ENCODE measurements at regions not wholly inside any gene's neighbourhood (a gene's known extent, or its start where the extent isn't known, plus 50 kb on each side); places are given as distances from the start of the nearest gene placed in this dataset.
A peak's percentile ranks its signal among the peaks of the same experiment; 100 is the strongest.

GRCh38 chr10:33880291-33880690 lies 545.8 kb upstream of the NRP1 start:
- TF ChIP-seq CTCF (conservative IDR thresholded peaks at IDR 0.05; ENCODE audit: low read depth, low read length) = no peak
- DNase-seq (ENCODE audit: low read depth) = no peak
- H3K4me3 ChIP-seq (ENCODE audit: low read depth, low read length) = no peak overlapping the region

- no peak overlapping the region for H3K4me3 ChIP-seq (ENCODE audit: low read depth, low read length)
- peak; percentile 34 for DNase-seq (ENCODE audit: low read depth)
- no peak for TF ChIP-seq CTCF (conservative IDR thresholded peaks at IDR 0.05; ENCODE audit: low read depth, low read length)
These were observed 543.8 kb upstream of the NRP1 start for GRCh38 chr10:33878238-33878786.

- no peak overlapping the region for H3K4me3 ChIP-seq (ENCODE audit: low read depth, low read length)
- no peak for TF ChIP-seq CTCF (conservative IDR thresholded peaks at IDR 0.05; ENCODE audit: low read depth, low read length)
- no peak for DNase-seq (ENCODE audit: low read depth)
These were observed 542.3 kb upstream of the NRP1 start for GRCh38 chr10:33876584-33877400.

DNA sequence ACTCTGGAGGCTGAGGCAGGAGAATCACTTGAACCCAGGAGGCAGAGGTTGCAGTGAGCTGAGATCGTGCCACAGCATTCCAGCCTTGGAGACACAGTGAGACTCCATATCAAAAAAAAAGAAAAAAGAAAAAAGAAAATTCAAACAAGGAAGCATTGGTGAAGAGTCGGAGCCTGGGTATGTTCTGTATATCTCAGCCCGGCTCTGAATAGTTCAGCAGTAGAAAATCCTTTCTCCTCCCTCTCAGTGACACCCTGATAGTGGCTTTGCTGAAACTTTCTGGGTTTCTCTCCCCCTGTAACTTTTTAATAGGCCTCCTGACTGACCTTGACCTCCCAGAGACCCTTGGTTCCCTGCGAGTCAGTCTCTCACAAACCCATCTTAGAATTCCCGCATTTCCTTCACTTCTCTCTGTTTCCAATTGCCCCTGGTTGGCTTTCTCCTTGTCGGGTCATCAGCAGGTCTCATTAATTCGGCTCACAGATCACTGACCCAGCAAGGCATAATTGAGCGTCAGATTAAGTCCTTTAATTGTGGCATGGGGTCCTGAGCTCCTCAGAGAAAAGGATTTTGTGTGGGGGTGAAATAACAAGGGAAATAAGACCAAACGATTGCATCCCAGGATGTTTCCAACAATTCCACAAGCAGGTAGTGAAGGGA lies 541.6 kb upstream of the NRP1 start:
- DNase-seq (ENCODE audit: low read depth) = no peak
- no peak overlapping the region for H3K4me3 ChIP-seq (ENCODE audit: low read depth, low read length)
- TF ChIP-seq CTCF (conservative IDR thresholded peaks at IDR 0.05; ENCODE audit: low read depth, low read length) = no peak

DNA sequence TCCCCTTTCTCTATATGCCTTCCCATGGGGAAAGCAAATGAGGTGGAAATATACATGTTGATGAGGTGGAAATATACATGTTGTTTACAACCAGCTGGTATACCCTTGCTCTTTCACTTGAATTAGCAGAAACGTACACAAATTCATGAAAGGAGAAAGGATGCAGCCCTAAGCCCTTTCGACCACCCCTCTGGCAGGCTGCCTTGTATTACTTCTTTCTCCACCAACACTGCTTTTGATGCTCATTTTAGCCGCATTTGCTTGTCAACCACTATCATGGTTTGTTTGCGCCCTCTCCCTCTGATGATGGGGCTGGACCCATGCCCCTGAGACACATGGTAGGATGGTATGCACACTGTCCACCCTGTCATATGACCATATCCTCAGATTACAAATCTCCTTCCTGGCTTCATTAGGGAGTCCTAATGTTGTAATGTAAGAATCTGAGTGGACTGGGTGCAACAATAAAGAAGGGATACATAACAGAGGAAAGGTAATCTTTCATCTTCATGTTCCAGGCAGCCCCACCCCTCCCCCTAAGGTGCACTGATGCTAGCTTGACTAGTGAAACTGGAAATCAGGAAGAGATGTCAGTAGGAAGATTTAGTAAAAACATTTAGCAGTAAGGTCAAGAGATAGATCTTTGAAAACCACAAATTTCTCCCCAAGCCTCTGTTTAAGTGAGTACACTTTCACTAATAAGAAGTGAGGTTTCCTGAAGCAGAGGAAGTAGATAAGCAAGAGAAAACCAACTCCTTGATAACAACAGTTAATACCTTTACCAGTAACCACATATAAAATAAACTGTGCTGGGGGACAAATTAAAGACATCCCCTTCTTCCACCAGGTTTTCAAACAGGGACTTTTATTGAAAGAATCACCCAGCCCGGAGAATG lies 536.8 kb upstream of the NRP1 start:
- DNase-seq (ENCODE audit: low read depth) = no peak
- no peak for TF ChIP-seq CTCF (conservative IDR thresholded peaks at IDR 0.05; ENCODE audit: low read depth, low read length)
- no peak overlapping the region for H3K4me3 ChIP-seq (ENCODE audit: low read depth, low read length)

DNA sequence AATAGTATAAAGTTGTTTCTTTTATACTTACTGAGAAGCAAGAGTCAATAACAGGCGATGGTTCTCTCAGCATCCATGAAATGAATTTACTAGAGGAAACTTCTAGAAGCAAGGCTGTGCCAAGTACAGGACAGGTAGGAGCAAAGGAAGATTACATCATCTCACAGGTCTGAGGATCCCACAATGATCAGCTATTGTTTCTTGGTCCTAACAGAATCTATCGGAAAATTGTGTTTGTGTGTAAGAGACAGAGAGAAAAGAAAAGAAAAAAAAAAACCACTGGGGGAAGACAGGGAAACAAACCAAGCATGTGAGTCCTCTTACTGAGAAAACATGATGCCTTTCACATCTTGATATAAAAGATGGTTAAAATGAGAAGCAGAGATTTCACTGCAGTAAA lies 535.0 kb upstream of the NRP1 start:
- H3K4me3 ChIP-seq (ENCODE audit: low read depth, low read length) = no peak overlapping the region
- no peak for TF ChIP-seq CTCF (conservative IDR thresholded peaks at IDR 0.05; ENCODE audit: low read depth, low read length)
- DNase-seq (ENCODE audit: low read depth) = no peak
